GM12875 (cell line): ENCODE measurements at regions not wholly inside any gene's neighbourhood (a gene's known extent, or its start where the extent isn't known, plus 50 kb on each side); places are given as distances from the start of the nearest gene placed in this dataset.

Source experiments
- H3K4me3 ChIP-seq: one replicate; pipeline ENCODE4 v1.5.1; 2011; ENCODE audit warnings: low read depth, low read length, control low read depth
- CTCF ChIP-seq: IDR thresholded peaks from 2 replicates; pipeline ENCODE4 v1.5.1; 2011; ENCODE audit warnings: low read depth, mild to moderate bottlenecking, control low read depth, inconsistent platforms, low read length, moderate library complexity, borderline replicate concordance; ENCODE audit not compliant: insufficient read depth

GRCh38 chr12:62998454-62998853, 63.5 kb upstream of the PPM1H start:
- no peak for TF ChIP-seq CTCF
- H3K4me3 ChIP-seq = no peak overlapping the region

GRCh38 chr12:62995097-62995496, 60.1 kb upstream of the PPM1H start:
- no peak overlapping the region for H3K4me3 ChIP-seq
- no peak for TF ChIP-seq CTCF

GRCh38 chr12:62986844-62987243, 51.9 kb upstream of the PPM1H start:
- no peak for TF ChIP-seq CTCF

More at GRCh38 chr12:62986844-62987243, 51.9 kb upstream of the PPM1H start:
- no peak overlapping the region for H3K4me3 ChIP-seq
